GM18520 (cell line): ENCODE measurements at regions not wholly inside any gene's neighbourhood (a gene's known extent, or its start where the extent isn't known, plus 50 kb on each side); places are given as distances from the start of the nearest gene placed in this dataset.

Experiments
- ATAC-seq: cut with Tn5 transposase; IDR thresholded peaks from one replicate; pipeline ENCODE4 v1.9.1; 2021; ENCODE audit not compliant: unreplicated experiment

- ATAC-seq: no peak
These were observed 538.5 kb downstream of the BMP2 start for GRCh38 chr20:7305976-7306375.

GRCh38 chr20:7308163-7308562 lies 540.7 kb downstream of the BMP2 start:
- ATAC-seq: no peak

- ATAC-seq: no peak
These were observed 545.6 kb downstream of the BMP2 start for GRCh38 chr20:7313047-7313446.

GRCh38 chr20:7323957-7324356 lies 556.5 kb downstream of the BMP2 start:
- ATAC-seq: no peak

- no peak for ATAC-seq
These were observed 560.3 kb downstream of the BMP2 start for GRCh38 chr20:7327810-7328209.

GRCh38 chr20:7330850-7331249 lies 563.4 kb downstream of the BMP2 start:
- no peak for ATAC-seq

GRCh38 chr20:7332169-7332568 lies 564.7 kb downstream of the BMP2 start:
- ATAC-seq: no peak

GRCh38 chr20:7333841-7334240 lies 566.4 kb downstream of the BMP2 start:
- no peak for ATAC-seq

- ATAC-seq: no peak
These were observed 578.5 kb downstream of the BMP2 start for GRCh38 chr20:7346026-7346425.

GRCh38 chr20:7346562-7346961 lies 579.1 kb downstream of the BMP2 start:
- ATAC-seq: no peak

- ATAC-seq: no peak
These were observed 579.9 kb downstream of the BMP2 start for GRCh38 chr20:7347409-7347808.

GRCh38 chr20:7348253-7348652 lies 580.8 kb downstream of the BMP2 start:
- no peak for ATAC-seq

GRCh38 chr20:7352165-7352564 lies 584.7 kb downstream of the BMP2 start:
- no peak for ATAC-seq

- no peak for ATAC-seq
These were observed 585.2 kb downstream of the HAO1 start for GRCh38 chr20:7355051-7355450.

GRCh38 chr20:7358670-7359069 lies 581.6 kb downstream of the HAO1 start:
- ATAC-seq: no peak

- ATAC-seq: no peak
These were observed 580.5 kb downstream of the HAO1 start for GRCh38 chr20:7359739-7360138.

- ATAC-seq: no peak
These were observed 578.9 kb downstream of the HAO1 start for GRCh38 chr20:7361321-7361720.

GRCh38 chr20:7361931-7362330 lies 578.3 kb downstream of the HAO1 start:
- no peak for ATAC-seq

- no peak for ATAC-seq
These were observed 577.7 kb downstream of the HAO1 start for GRCh38 chr20:7362601-7363000.

- ATAC-seq: no peak
These were observed 574.1 kb downstream of the HAO1 start for GRCh38 chr20:7366189-7366588.

- no peak for ATAC-seq
These were observed 568.6 kb downstream of the HAO1 start for GRCh38 chr20:7371518-7372163.

- no peak for ATAC-seq
These were observed 564.4 kb downstream of the HAO1 start for GRCh38 chr20:7375905-7376304.

GRCh38 chr20:7378864-7379605 lies 561.2 kb downstream of the HAO1 start:
- ATAC-seq: no peak
